Liver (tissue), 8 donors: ENCODE measurements at regions not wholly inside any gene's neighbourhood (a gene's known extent, or its start where the extent isn't known, plus 50 kb on each side); places are given as distances from the start of the nearest gene placed in this dataset.

Experiments
- DNase-seq: peaks from one replicate; pipeline ENCODE4 v3.0.0-alpha.2; 2017; ENCODE audit warnings: low spot score
- H3K27ac ChIP-seq, 2 donors: one replicate each; pipeline ENCODE4 v1.7.0; 2013; ENCODE audit warnings: inconsistent platforms in 2 of 2, low read length in 2 of 2, control low read depth in 1 of 2, low read depth in 1 of 2, mild to moderate bottlenecking in 1 of 2
- H3K27me3 ChIP-seq, 4 donors: one replicate each; pipeline versions ENCODE4 v1.6.1 to v1.7.0; 2013; ENCODE audit warnings: low read length in 3 of 4, inconsistent platforms in 1 of 4, mild to moderate bottlenecking in 1 of 4, moderate library complexity in 1 of 4; ENCODE audit not compliant: control insufficient read depth in 4 of 4, insufficient read depth in 4 of 4
- H3K36me3 ChIP-seq, 4 donors: one replicate each; pipeline versions ENCODE4 v1.6.1 to v1.7.0; 2013; ENCODE audit warnings: low read length in 3 of 4, mild to moderate bottlenecking in 3 of 4, low read depth in 1 of 4, moderate library complexity in 1 of 4; ENCODE audit not compliant: control insufficient read depth in 4 of 4, insufficient read depth in 3 of 4
- H3K4me1 ChIP-seq, 4 donors: one replicate each; pipeline versions ENCODE4 v1.6.1 to v1.7.0; 2013; ENCODE audit warnings: low read length in 3 of 4, mild to moderate bottlenecking in 3 of 4, moderate library complexity in 1 of 4; ENCODE audit not compliant: control insufficient read depth in 4 of 4, insufficient read depth in 4 of 4
- H3K4me3 ChIP-seq, 3 donors: one replicate each; pipeline versions ENCODE4 v1.6.1 to v1.7.0; 2013; ENCODE audit warnings: low read length in 3 of 3, control low read depth in 1 of 3, low read depth in 1 of 3, mild to moderate bottlenecking in 1 of 3
- H3K9ac ChIP-seq, 2 donors: one replicate each; pipeline ENCODE4 v1.7.0; 2013; ENCODE audit warnings: low read length in 2 of 2, mild to moderate bottlenecking in 2 of 2, moderate library complexity in 2 of 2, control low read depth in 1 of 2, low read depth in 1 of 2
- H3K9me3 ChIP-seq, 4 donors: one replicate each; pipeline versions ENCODE4 v1.6.1 to v1.7.0; 2013; ENCODE audit warnings: low read length in 3 of 4; ENCODE audit not compliant: control insufficient read depth in 4 of 4
- EGR1 ChIP-seq, 2 donors: IDR thresholded peaks; 2 replicates each; pipeline ENCODE4 v1.6.1; 2016 to 2018; ENCODE audit warnings: antibody characterized with exemption in 2 of 2, low read depth in 2 of 2
- FOXA1 ChIP-seq: IDR thresholded peaks from 2 replicates; pipeline ENCODE4 v1.6.1; 2016; ENCODE audit warnings: antibody characterized with exemption
- FOXA2 ChIP-seq: IDR thresholded peaks from 2 replicates; pipeline ENCODE4 v1.6.1; 2016; ENCODE audit warnings: antibody characterized with exemption
- GABPA ChIP-seq, 2 donors: IDR thresholded peaks in 1 of 2; conservative IDR thresholded peaks in 1 of 2; 2 replicates each; pipeline ENCODE4 v1.6.1; 2016; ENCODE audit warnings: antibody characterized with exemption in 2 of 2, mild to moderate bottlenecking in 1 of 2, moderate library complexity in 1 of 2
- HNF4A ChIP-seq, 2 donors: conservative IDR thresholded peaks; 2 replicates each; pipeline ENCODE4 v1.6.1; 2016; ENCODE audit warnings: antibody characterized with exemption in 2 of 2, mild to moderate bottlenecking in 2 of 2
- HNF4G ChIP-seq: IDR thresholded peaks from 2 replicates; pipeline ENCODE4 v1.6.1; 2016; ENCODE audit warnings: antibody characterized with exemption
- JUND ChIP-seq, 2 donors: IDR thresholded peaks; 2 replicates each; pipeline ENCODE4 v1.6.1; 2016; ENCODE audit warnings: antibody characterized with exemption in 2 of 2
- NR2F2 ChIP-seq: IDR thresholded peaks from 2 replicates; pipeline ENCODE4 v1.6.1; 2016; ENCODE audit warnings: antibody characterized with exemption
- RAD21 ChIP-seq, 2 donors: IDR thresholded peaks; 2 replicates each; pipeline ENCODE4 v1.6.1; 2016; ENCODE audit warnings: antibody characterized with exemption in 2 of 2, mild to moderate bottlenecking in 2 of 2
- REST ChIP-seq: IDR thresholded peaks from 2 replicates; pipeline ENCODE4 v1.6.1; 2016; ENCODE audit warnings: antibody characterized with exemption, mild to moderate bottlenecking
- RXRA ChIP-seq, 2 donors: IDR thresholded peaks; 2 replicates each; pipeline ENCODE4 v1.6.1; 2017 to 2018; ENCODE audit warnings: antibody characterized with exemption in 2 of 2, mild to moderate bottlenecking in 1 of 2
- SP1 ChIP-seq: IDR thresholded peaks from 2 replicates; pipeline ENCODE4 v1.6.1; 2018; ENCODE audit warnings: antibody characterized with exemption, mild to moderate bottlenecking
- TAF1 ChIP-seq: conservative IDR thresholded peaks from 2 replicates; pipeline ENCODE4 v1.6.1; 2016; ENCODE audit warnings: antibody characterized with exemption, mild to moderate bottlenecking
- YY1 ChIP-seq: IDR thresholded peaks from 2 replicates; pipeline ENCODE4 v1.6.1; 2016; ENCODE audit warnings: antibody characterized with exemption, mild to moderate bottlenecking
- ZBTB33 ChIP-seq: IDR thresholded peaks from 2 replicates; pipeline ENCODE4 v1.6.1; 2016; ENCODE audit warnings: antibody characterized with exemption
- WGBS: extraction: QIAGEN DNeasy Blood & Tissue Kit; methylation state at CpG from one replicate; pipeline ENCODE4 v1.1.7; 2013; 5-methylcytosine and 5-hydroxymethylcytosine counted together
- TF ChIP-seq, protein P1 (sequence below): IDR thresholded peaks from 2 replicates; pipeline ENCODE4 v1.6.1; 2016; ENCODE audit warnings: antibody characterized with exemption
- TF ChIP-seq, protein P2 (sequence below): IDR thresholded peaks from 2 replicates; pipeline ENCODE4 v1.6.1; 2016; ENCODE audit warnings: antibody characterized with exemption
- TF ChIP-seq, protein P3 (sequence below): fragments of 150-350 bp; IDR thresholded peaks from 2 replicates; pipeline ENCODE4 v1.5.1; 2017; ENCODE audit warnings: improper control_type of control experiment, low read depth, low read length; ENCODE audit not compliant: missing input control
- donor health status: healthy.
- donor health status: healthy.
- donor health status: healthy.
- donor health status: healthy.
- donor health status: healthy.

- Histone ChIP-seq H3K4me1 (no peaks in the 10 kb centered on the region), H3K27ac (no peak overlapping the region), H3K4me3 (no peak overlapping the region), H3K9me3 (no peaks in the 10 kb centered on the region), H3K9ac (no peak overlapping the region), H3K36me3 (no peaks in the 10 kb centered on the region), H3K27me3 (no peaks in the 10 kb centered on the region)
- 96% methylated on average over 6 of the region's 6 CpGs for WGBS
- TF ChIP-seq YY1 (no peak), RAD21 (IDR thresholded peaks at IDR 0.05) (no peak), EGR1 (IDR thresholded peaks at IDR 0.05; ENCODE audit: low read depth in 2 of 2) (no peak), HNF4A (conservative IDR thresholded peaks at IDR 0.05) (no peak), TAF1 (no peak)
- TF ChIP-seq, protein P1, sequence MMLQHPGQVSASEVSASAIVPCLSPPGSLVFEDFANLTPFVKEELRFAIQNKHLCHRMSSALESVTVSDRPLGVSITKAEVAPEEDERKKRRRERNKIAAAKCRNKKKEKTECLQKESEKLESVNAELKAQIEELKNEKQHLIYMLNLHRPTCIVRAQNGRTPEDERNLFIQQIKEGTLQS: no peak
- no peak for DNase-seq
Observed at GRCh38 chr7:95675016-95675415, 78.7 kb upstream of the PDK4 start.

- 92% methylated on average over 3 of the region's 3 CpGs for WGBS
- no peak overlapping the region for H3K9ac ChIP-seq
Observed at GRCh38 chr7:95674101-95674500, 77.8 kb upstream of the PDK4 start.

More at GRCh38 chr7:95674101-95674500, 77.8 kb upstream of the PDK4 start:
- Histone ChIP-seq H3K27me3 (no peaks in the 10 kb centered on the region), H3K36me3 (no peaks in the 10 kb centered on the region), H3K9me3 (no peaks in the 10 kb centered on the region), H3K27ac (no peak overlapping the region), H3K4me3 (no peak overlapping the region), H3K4me1 (no peaks in the 10 kb centered on the region)
- no peak for TF ChIP-seq FOXA2
- no peak for TF ChIP-seq REST
- no peak for TF ChIP-seq NR2F2
- TF ChIP-seq EGR1 (IDR thresholded peaks at IDR 0.05; ENCODE audit: low read depth in 2 of 2): no peak
- no peak for TF ChIP-seq RXRA (IDR thresholded peaks at IDR 0.05)
- no peak for TF ChIP-seq HNF4A (conservative IDR thresholded peaks at IDR 0.05)
- TF ChIP-seq, protein P2, sequence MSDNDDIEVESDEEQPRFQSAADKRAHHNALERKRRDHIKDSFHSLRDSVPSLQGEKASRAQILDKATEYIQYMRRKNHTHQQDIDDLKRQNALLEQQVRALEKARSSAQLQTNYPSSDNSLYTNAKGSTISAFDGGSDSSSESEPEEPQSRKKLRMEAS: no peak
- TF ChIP-seq, protein P1: no peak
- TF ChIP-seq GABPA (IDR thresholded peaks at IDR 0.05 in 1 of 2, conservative IDR thresholded peaks at IDR 0.05 in 1 of 2): no peak
- no peak for TF ChIP-seq YY1
- TF ChIP-seq HNF4G: no peak
- no peak for TF ChIP-seq FOXA1
- TF ChIP-seq TAF1: no peak
- TF ChIP-seq RAD21 (IDR thresholded peaks at IDR 0.05): no peak
- TF ChIP-seq SP1: no peak
- TF ChIP-seq, protein P3, sequence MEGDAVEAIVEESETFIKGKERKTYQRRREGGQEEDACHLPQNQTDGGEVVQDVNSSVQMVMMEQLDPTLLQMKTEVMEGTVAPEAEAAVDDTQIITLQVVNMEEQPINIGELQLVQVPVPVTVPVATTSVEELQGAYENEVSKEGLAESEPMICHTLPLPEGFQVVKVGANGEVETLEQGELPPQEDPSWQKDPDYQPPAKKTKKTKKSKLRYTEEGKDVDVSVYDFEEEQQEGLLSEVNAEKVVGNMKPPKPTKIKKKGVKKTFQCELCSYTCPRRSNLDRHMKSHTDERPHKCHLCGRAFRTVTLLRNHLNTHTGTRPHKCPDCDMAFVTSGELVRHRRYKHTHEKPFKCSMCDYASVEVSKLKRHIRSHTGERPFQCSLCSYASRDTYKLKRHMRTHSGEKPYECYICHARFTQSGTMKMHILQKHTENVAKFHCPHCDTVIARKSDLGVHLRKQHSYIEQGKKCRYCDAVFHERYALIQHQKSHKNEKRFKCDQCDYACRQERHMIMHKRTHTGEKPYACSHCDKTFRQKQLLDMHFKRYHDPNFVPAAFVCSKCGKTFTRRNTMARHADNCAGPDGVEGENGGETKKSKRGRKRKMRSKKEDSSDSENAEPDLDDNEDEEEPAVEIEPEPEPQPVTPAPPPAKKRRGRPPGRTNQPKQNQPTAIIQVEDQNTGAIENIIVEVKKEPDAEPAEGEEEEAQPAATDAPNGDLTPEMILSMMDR: no peak
- TF ChIP-seq ZBTB33: no peak
- no peak for TF ChIP-seq JUND (IDR thresholded peaks at IDR 0.05)
- DNase-seq: no peak
